Renal cortical epithelial cell (primary cell): ENCODE measurements at regions not wholly inside any gene's neighbourhood (a gene's known extent, or its start where the extent isn't known, plus 50 kb on each side); places are given as distances from the start of the nearest gene placed in this dataset.
A peak's percentile ranks its signal among the peaks of the same experiment; 100 is the strongest.
"Not testable (repeated sequence)": the region's sequence is repeated elsewhere in the genome, so short reads cannot be mapped to it uniquely, and the experiment has no call there.

ENCODE experiments used
- DNase-seq: peaks from one replicate; pipeline ENCODE4 v3.0.0-alpha.2; 2011; ENCODE audit warnings: low read depth

GRCh38 chr11:26839911-26840698 is 118.2 kb upstream of the SLC5A12 start:
- DNase-seq = peak; percentile 63

- peak; percentile 69 for DNase-seq
These were observed 120.1 kb upstream of the SLC5A12 start for GRCh38 chr11:26841818-26842473.

GRCh38 chr11:26842478-26843282 is 120.8 kb upstream of the SLC5A12 start:
- DNase-seq = no peak

- DNase-seq = no peak
These were observed 121.7 kb upstream of the SLC5A12 start for GRCh38 chr11:26843539-26843938.

- no peak for DNase-seq
These were observed 123.1 kb upstream of the SLC5A12 start for GRCh38 chr11:26844963-26845362.

- DNase-seq = peak; percentile 25
These were observed 124.4 kb upstream of the SLC5A12 start for GRCh38 chr11:26846227-26846626.

GRCh38 chr11:26847459-26847858 is 125.6 kb upstream of the SLC5A12 start:
- peak; percentile 49 for DNase-seq

GRCh38 chr11:26847977-26848376 is 126.1 kb upstream of the SLC5A12 start:
- DNase-seq = no peak

- peak; percentile 72 for DNase-seq
These were observed 127.2 kb upstream of the SLC5A12 start for GRCh38 chr11:26849036-26849435.

GRCh38 chr11:26851291-26851690 is 129.4 kb upstream of the SLC5A12 start:
- DNase-seq = no peak

GRCh38 chr11:26851696-26852095 is 129.8 kb upstream of the SLC5A12 start:
- DNase-seq = no peak

- no peak for DNase-seq
These were observed 135.8 kb upstream of the FIBIN start for GRCh38 chr11:26858098-26858497.

GRCh38 chr11:26859416-26859815 is 134.5 kb upstream of the FIBIN start:
- no peak for DNase-seq

GRCh38 chr11:26860091-26860780 is 133.7 kb upstream of the FIBIN start:
- no peak for DNase-seq

GRCh38 chr11:26860895-26861294 is 133.0 kb upstream of the FIBIN start:
- DNase-seq = no peak

- no peak for DNase-seq
These were observed 131.1 kb upstream of the FIBIN start for GRCh38 chr11:26862801-26863200.

- no peak for DNase-seq
These were observed 128.2 kb upstream of the FIBIN start for GRCh38 chr11:26865703-26866102.

- peak; percentile 28 for DNase-seq
These were observed 126.6 kb upstream of the FIBIN start for GRCh38 chr11:26867286-26867685.

- no peak for DNase-seq
These were observed 114.8 kb upstream of the FIBIN start for GRCh38 chr11:26878959-26879581.

GRCh38 chr11:26882363-26882880 is 111.5 kb upstream of the FIBIN start:
- DNase-seq = not testable (repeated sequence)

- DNase-seq = no peak
These were observed 102.4 kb upstream of the FIBIN start for GRCh38 chr11:26891501-26891900.
